UCSD-AML1 (cell line): ENCODE measurements at regions not wholly inside any gene's neighbourhood (a gene's known extent, or its start where the extent isn't known, plus 50 kb on each side); places are given as distances from the start of the nearest gene placed in this dataset.
A peak's percentile ranks its signal among the peaks of the same experiment; 100 is the strongest.

Experiments used
- DNase-seq: peaks from one replicate; lab custom pipeline; 2025; ENCODE audit not compliant: unreplicated experiment; lab: John Stamatoyannopoulos, UW

- DNase-seq: no peak
Observed at GRCh38 chr2:128733450-128733849, 414.8 kb upstream of the HS6ST1 start.

GRCh38 chr2:128734521-128735295, 416.0 kb upstream of the HS6ST1 start:
- peak; percentile 87 for DNase-seq

GRCh38 chr2:128735296-128735960, 416.8 kb upstream of the HS6ST1 start:
- no peak for DNase-seq

GRCh38 chr2:128736046-128736688, 417.5 kb upstream of the HS6ST1 start:
- DNase-seq: no peak

GRCh38 chr2:128736689-128737545, 418.2 kb upstream of the HS6ST1 start:
- peak; percentile 73 for DNase-seq

GRCh38 chr2:128737546-128737826, 418.8 kb upstream of the HS6ST1 start:
- no peak for DNase-seq

- DNase-seq: no peak
Observed at GRCh38 chr2:128738446-128739110, 419.9 kb upstream of the HS6ST1 start.

- no peak for DNase-seq
Observed at GRCh38 chr2:128742467-128742866, 423.8 kb upstream of the HS6ST1 start.

GRCh38 chr2:128745946-128746345, 427.3 kb upstream of the HS6ST1 start:
- no peak for DNase-seq

GRCh38 chr2:128746356-128746755, 427.7 kb upstream of the HS6ST1 start:
- no peak for DNase-seq

- no peak for DNase-seq
Observed at GRCh38 chr2:128748336-128748735, 429.7 kb upstream of the HS6ST1 start.

- DNase-seq: no peak
Observed at GRCh38 chr2:128748835-128749605, 430.4 kb upstream of the HS6ST1 start.

- no peak for DNase-seq
Observed at GRCh38 chr2:128750328-128751165, 431.9 kb upstream of the HS6ST1 start.

- DNase-seq: no peak
Observed at GRCh38 chr2:128751746-128752145, 433.1 kb upstream of the HS6ST1 start.

GRCh38 chr2:128752691-128753263, 434.1 kb upstream of the HS6ST1 start:
- no peak for DNase-seq

GRCh38 chr2:128753321-128753720, 434.7 kb upstream of the HS6ST1 start:
- DNase-seq: no peak

- DNase-seq: no peak
Observed at GRCh38 chr2:128753800-128754199, 435.1 kb upstream of the HS6ST1 start.

- peak; percentile 86 for DNase-seq
Observed at GRCh38 chr2:128754246-128754724, 435.6 kb upstream of the HS6ST1 start.
